C4-2B (cell line): ENCODE measurements at regions not wholly inside any gene's neighbourhood (a gene's known extent, or its start where the extent isn't known, plus 50 kb on each side); places are given as distances from the start of the nearest gene placed in this dataset.

Experiments used
- H3K27ac ChIP-seq: fragments of 450-650 bp; 2 replicates; pipeline ENCODE4 v1.5.1; 2017
- CTCF ChIP-seq: fragments of 450-650 bp; conservative IDR thresholded peaks from 2 replicates; pipeline ENCODE4 v1.5.1; 2017; ENCODE audit warnings: mild to moderate bottlenecking
- ZFX ChIP-seq: fragments of 450-650 bp; IDR thresholded peaks from 2 replicates; pipeline ENCODE4 v1.6.1; 2017

- no peak for TF ChIP-seq ZFX
- TF ChIP-seq CTCF = peak; percentile 58
- no peak overlapping the region for H3K27ac ChIP-seq
Observed at GRCh38 chr13:85896516-85897450, 97.6 kb upstream of the SLITRK6 start.

GRCh38 chr13:85887406-85887805, 88.2 kb upstream of the SLITRK6 start:
- no peak for TF ChIP-seq CTCF
- no peak for TF ChIP-seq ZFX
- no peak overlapping the region for H3K27ac ChIP-seq

GRCh38 chr13:85879014-85879413, 79.8 kb upstream of the SLITRK6 start:
- H3K27ac ChIP-seq = no peak overlapping the region
- TF ChIP-seq ZFX (no peak), CTCF (peak; percentile 13; the same call in 1 of the 2 replicates)

- TF ChIP-seq ZFX = no peak
- TF ChIP-seq CTCF = peak; percentile 74
- no peak overlapping the region for H3K27ac ChIP-seq
Observed at GRCh38 chr13:85864963-85865530, 65.8 kb upstream of the SLITRK6 start.

GRCh38 chr13:85853901-85854663, 54.9 kb upstream of the SLITRK6 start:
- TF ChIP-seq CTCF = no peak
- no peak for TF ChIP-seq ZFX
- H3K27ac ChIP-seq = no peak overlapping the region

GRCh38 chr13:85853161-85853894, 54.1 kb upstream of the SLITRK6 start:
- H3K27ac ChIP-seq = no peak overlapping the region
- no peak for TF ChIP-seq ZFX
- no peak for TF ChIP-seq CTCF
